Stimulated activated CD4-positive, alpha-beta T cell treated with anti-CD3 and anti-CD28 coated beads, Interleukin-4, amount 100 ng/mL, for 48 hours (primary cell): ENCODE measurements at regions not wholly inside any gene's neighbourhood (a gene's known extent, or its start where the extent isn't known, plus 50 kb on each side); places are given as distances from the start of the nearest gene placed in this dataset.
A peak's percentile ranks its signal among the peaks of the same experiment; 100 is the strongest.

Experiments
- DNase-seq, 2 donors: peaks; one replicate each; pipeline ENCODE4 v3.0.0-alpha.2; 2020; ENCODE audit warnings: low read depth in 2 of 2

GRCh38 chr9:91023741-91024140, 222.1 kb downstream of the SYK start:
- DNase-seq = no peak

DNA sequence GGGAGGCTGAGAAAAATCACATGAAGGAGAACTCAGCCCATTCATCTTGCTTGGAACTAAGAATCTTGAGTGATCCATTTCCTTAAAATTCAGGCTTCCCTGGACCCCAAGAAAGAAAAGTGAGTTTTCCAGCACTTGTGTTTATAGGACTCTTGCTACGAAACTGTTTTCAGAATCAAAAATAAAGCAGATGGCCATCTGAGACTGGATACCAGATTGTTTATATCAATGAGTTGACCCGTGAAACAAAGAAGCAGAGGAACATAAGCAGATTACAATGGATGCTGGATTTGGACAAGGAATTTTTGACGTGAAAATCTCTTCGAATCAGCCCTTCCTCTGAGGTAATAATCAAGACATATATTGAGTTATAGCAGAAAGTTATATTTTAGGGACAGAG, 223.2 kb downstream of the SYK start:
- DNase-seq = no peak

- DNase-seq = no peak
Observed at GRCh38 chr9:91025856-91026255, 224.2 kb downstream of the SYK start.

DNA sequence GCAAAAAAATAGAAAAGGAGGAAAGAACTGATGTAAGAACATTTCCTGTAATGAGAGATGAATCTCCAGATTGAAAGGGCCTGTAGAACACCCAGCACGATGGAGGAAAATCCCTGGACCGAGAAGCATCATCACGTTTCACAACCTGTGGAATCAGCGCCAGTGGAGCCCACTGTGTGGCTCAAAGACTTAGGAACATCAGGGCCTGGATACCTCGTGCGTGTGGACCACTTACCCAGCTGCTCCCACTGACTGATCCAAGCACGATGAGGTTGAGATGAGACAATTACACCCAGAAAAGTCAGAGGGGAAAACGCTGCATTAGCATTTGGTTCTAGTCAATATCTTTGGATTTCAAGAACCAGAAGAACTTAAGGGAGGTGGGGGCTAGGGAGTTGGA, 224.6 kb downstream of the SYK start:
- no peak for DNase-seq

DNA sequence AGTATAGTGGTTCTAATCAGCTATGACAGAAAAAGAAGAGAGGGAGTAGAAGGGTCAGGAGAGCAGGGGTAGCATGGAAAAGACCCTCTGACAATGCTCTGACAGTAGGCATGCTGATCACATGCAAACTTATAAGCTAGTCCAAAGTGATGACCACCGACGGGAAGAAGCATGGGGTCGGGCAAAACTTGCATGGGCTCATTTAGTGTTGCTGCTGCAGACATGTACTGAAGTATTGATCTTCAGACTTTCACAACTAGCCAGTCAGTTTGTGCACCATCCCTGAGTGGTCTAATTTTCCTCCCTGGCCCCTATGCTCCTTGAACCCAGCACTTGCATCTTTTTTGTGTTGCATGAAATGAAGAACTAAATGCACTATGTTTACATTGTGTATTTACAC, 225.4 kb downstream of the SYK start:
- no peak for DNase-seq

DNA sequence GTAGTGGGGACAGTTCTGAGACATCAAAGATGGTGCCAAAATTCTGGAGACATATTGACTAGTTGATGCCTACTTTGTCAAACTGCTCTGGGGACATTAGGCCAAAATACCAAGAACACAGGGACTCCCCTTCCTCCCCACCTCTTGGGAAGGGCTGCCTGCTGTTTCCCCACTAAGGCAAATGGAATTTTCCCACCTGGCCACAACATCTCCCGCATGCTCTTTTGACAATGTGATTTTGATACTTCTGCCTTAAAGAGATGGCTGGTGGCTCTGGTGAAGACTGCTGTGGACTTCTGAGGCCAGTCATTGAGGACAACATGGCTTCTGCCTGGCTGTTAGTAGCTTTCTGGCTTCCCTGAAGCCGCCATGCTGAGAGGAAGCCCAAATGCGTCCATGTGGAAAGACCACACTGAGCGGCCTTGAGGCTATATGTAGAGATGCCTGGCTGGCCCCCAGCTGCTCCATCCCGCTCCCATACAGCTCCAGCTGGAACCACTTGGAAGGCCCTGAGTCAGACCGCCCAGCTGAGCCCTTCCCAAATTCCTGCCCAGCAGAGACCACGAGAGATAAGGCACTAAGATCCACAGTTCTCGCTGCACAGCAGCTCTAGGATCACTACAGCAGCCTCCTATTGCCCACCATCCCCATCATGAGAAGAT, 226.7 kb downstream of the SYK start:
- DNase-seq = no peak

DNA sequence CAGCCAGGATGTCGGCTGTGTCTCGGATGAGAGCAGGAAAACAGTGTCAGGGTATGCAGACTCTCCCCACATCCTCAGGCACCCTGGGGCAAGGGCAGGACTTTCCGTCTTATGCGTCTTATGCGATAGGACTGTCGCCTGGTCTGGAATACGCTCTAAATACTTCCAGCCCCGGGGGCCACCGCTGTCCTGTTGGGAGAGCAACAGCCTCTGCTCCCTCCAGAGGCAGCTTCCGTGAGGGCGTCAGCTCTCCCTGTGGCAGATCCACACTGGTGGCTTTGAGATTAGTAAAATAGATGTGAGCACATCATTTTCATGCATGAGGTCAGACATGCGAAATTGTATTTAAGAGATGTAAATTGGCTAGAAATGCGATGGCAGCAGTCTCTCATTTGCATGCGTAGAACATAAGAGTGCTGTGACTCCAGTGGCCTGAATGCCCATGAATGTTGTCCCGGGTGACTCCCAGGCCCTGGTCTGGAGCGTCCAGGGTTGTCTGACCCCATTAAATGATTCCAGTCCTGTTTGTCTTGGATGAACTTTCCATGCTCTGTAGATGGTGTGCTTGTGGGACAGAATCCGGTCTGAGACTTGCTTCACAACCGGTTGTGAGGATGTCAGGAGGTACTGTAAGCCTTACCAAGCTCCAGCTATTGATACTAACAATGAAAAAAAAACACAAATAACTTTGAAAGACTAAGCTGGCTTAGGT, 228.2 kb downstream of the SYK start:
- no peak for DNase-seq

DNA sequence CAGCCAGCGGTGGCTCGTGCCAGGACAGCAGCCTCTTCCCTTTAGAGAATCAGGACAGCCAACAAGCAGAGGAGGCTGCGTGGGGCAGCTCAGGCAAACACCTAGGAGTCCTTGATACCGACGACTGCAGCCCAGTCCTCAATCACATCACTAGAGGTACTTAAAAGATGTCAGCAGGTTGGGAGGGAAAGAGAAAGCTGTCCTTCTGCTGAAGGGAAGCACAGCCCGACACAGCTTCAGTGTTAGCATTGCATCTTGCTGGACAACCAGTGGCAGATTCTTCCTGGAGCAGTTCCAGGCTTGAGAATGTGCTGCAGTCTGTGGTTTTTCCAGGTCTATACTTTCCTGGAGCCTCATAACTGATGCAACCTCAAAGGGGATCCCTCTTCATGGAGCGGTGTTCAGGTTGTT, 230.5 kb downstream of the SYK start:
- DNase-seq = no peak

DNA sequence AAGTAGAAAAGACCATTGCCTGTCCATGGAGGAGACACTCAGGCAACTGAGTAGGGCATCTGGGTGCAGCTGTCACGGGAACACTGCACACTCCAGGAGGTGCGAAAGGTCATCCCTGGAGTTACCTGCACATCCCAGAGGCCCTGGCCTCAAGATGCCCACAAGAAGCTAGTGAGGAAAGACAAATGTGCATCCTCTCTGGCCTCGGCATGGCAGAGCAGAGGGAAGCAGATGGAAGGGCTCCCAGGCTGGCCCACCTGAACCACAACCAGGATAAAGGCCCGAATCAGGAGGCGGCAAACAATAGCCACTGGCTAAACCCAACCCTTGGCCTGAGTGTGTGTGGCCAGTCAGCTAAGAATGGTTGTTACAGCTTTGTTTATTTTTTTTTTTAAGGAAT, 231.7 kb downstream of the SYK start:
- DNase-seq = no peak

DNA sequence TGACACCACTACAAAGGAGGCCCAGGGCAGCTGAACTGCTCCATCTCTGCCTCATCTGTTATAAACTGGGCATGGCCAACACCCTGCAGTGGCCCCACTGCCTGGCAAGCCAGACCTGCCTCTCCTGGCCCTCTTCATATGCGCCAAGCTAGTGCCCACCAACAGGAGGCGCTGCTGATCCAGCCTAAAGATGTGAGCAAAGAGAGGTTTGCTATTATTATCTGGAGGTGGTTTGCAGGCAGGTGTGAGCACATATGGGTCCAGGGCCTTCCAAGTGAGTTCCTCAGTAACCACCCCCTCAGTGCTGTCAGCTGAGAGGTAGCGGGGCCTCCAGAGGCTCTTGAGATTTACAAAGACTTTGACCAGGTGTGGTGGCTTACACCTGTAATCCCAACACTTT, 232.2 kb downstream of the SYK start:
- peak; percentile 74 to 82 for DNase-seq

DNA sequence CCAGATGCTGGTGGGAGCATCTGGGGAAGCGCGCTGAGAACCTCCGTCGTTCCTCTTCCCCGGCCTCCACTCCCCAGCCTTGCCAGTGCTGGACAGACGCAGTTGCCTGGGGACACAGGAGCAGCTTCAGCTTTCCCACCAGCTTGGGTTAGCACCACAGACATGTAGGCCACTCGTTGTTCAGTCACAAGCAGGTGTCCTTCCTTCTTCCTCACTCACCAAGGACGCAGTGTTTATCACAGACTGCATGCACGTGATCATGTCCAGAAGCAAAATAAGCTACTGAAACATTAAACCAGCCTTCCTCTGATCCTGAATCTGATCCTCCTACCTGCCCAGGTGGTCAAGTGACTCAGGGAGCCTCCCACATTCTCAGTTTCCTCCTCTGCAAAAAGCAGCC, 232.9 kb downstream of the SYK start:
- DNase-seq = no peak

DNA sequence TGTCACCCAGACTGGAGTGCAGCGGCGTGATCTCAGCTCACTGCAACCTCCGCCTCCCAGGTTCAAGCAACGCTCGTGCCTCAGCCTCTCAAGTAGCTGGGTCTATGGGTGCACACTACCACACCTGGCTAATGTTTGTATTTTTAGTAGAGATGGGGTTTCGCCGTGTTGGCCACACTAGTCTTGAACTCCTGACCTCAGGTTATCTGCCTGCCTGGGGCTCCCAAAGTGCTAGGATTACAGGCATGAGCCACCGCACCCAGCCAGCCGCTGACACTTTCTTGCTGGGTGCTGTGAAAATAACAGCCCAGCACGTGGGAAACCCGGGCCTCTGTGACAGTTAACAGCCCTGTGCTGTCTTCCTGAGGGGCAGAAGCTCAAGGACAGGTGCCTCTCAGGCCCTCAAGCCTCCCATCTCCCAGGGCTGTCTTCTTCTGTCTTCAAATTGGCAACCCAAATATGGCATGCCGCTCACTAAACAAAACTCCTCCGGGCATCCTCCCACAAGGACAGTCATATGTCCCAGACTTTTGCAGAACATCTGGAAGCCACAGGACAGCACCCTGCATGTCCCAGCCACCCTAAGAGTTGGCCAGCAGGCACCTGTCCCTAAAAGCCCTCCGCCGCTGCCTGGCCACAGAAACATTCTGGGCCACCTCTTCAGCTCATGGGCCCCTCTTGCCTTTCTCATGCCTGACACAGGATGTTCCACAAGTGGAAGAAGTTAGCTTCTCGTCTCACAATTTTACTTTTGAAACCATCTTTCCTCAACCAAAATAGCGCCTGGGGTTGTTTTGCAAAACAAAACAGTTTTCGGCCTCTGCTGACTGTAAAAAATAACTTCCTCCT, 233.6 kb downstream of the SYK start:
- no peak for DNase-seq

GRCh38 chr9:91035825-91036208, 234.2 kb downstream of the SYK start:
- no peak for DNase-seq

- DNase-seq = no peak
Observed at GRCh38 chr9:91036356-91036755, 234.7 kb downstream of the SYK start.

DNA sequence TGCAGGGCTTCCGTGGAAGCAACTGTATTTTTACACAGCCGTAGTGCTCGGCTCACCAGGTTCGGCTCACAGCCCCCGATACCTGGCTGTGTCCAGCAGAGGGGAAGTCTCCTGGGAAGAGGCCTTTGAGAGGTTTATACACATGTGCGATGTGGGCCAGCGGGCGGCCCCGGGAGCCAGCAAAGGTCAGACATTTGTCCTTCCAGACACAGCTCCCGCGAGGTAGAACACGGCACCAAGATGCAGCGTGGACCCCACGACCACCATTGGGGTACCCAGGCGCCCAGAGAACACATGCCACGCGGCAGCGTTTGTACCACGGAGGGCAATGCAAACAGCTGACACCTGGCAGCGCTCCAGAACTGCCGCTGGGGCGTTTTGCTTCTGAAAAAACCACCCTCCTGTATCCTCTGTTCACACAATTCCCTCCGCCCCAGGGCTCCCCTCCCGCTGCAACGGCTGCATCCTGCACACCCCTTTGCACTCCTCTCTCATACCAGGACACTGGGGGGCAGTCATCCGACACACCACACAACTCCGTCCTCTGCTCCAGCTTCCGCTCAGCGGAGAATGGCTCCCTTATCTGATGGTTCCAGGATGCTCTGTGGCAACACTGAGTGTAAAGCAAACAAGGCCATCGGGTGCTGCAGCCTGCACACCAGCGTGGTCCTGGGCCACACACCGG, 235.3 kb downstream of the SYK start:
- peak; percentile 66 to 74 for DNase-seq

DNA sequence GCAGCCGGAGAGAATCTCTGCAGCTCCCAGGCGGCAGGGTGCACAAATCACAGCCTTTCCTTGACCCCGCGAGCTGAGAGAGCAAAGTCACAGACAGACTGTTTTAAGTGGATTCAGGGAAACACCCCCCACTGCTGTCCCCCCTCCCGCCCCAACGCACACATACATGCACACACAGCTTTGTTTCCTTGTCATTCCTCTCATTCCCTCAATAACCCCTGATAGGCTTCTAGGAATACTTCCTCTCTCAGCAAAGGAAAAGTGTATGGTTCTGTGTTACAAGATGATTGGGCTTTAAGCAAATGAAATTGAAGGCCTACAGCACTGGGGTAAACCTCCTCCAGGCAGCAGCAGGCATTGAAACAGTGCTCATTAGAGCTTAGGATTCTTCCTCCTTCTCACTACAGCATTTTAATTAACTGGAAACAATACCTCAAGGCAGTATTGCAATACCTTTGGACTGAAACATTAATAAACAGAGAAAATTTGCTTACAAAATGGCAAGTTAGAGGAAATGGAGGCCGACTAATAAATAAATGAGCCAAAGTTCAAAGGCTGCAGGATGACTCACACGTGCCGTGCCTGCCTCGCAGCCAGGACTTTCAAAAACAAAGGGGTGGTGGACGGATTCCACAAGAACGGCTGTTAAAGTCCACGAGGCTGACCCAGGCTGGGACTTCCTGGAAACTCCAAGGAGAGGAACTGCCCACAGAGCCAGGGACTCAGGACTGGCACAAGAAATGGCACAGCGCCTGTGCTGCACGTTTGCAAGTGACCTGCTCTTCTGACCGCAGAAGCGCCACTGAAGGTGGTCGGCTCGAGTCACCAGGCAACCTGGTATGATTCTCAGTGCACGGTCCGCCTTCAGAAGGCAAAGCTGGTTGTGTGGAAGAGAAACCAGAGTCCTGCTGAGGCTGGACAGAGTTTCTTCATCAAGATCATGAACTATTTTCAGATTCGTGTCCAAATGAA, 236.2 kb downstream of the SYK start:
- DNase-seq = no peak

DNA sequence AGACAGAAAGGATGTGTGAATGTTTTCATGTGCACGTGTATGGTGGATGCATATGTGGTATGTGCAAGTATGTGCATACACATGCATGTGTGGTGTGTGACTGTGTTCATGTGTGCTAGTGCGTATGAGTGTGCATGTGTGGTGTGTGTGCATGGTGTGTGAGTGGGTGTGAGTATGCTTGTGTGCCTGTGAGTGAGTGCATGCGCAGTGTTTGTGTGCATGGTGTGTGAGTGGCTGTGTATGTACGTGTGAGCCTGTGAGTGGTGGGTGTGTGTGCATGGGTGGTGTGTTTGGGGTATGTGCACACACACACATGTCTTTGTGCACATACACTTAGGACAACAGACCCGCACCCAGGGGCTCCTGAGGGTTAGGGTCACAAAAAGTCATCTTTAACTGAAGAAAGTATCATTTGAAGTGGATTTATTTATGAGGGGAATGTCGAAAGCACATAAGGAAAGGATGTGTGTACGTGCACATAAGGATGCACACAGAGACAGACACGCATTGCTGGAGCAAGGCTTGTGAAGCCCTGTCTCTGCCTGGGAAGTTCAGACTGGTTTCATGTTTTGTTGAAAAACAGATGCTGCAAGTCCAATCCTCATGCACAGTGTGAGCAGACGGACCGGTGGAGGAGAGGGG, 237.0 kb downstream of the SYK start:
- DNase-seq = no peak

DNA sequence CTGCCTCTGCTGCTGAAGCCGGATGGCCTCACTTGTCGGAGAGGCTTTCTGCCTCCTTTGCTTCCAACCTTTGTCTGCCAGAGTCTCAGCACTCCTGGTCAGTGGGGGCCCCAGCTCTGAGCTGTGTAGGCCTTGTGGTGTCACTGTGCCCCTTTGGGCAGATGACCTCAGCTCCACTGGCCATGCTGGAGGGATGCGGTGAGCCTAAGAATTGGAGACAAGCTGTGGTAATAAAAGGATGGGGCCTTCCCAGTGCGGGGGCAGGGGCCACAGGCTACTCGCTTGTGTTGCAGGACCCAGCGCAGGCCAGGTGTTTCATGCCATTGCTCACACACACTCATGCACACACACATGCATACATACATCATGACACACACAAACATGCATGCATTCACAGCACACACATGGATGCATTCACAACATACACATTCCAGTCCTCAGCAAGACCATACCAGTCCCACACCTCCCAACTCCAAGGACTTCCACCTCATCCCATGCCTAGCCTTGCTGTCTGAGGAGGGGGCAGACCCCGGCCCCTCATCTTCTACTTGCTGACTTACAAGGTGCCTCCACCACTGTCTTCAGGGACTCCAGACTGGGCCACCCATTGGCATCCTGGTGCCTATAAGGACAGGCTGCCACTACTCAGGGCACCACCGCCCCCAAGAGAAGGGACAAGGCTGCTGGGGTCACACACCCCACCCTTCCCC, 237.7 kb downstream of the SYK start:
- DNase-seq = no peak

GRCh38 chr9:91039835-91040140, 238.2 kb downstream of the SYK start:
- DNase-seq = no peak
